Osteocyte (in vitro differentiated cells): ENCODE measurements at regions not wholly inside any gene's neighbourhood (a gene's known extent, or its start where the extent isn't known, plus 50 kb on each side); places are given as distances from the start of the nearest gene placed in this dataset.

ENCODE experiments used
- DNase-seq: peaks from one replicate; pipeline ENCODE4 v3.0.0; 2021; ENCODE audit warnings: mixed read lengths; ENCODE audit not compliant: unreplicated experiment; ENCODE audit errors: extremely low spot score
- H3K27ac Mint-ChIP-seq: one replicate; pipeline ENCODE4 v1.8.0; 2021; ENCODE audit warnings: mild to moderate bottlenecking, mixed read lengths; ENCODE audit not compliant: unreplicated experiment
- H3K27me3 Mint-ChIP-seq: one replicate; pipeline ENCODE4 v1.8.0; 2021; ENCODE audit warnings: mixed read lengths; ENCODE audit not compliant: unreplicated experiment
- H3K36me3 Mint-ChIP-seq: one replicate; pipeline ENCODE4 v1.8.0; 2021; ENCODE audit warnings: mixed read lengths; ENCODE audit not compliant: unreplicated experiment
- H3K4me1 Mint-ChIP-seq: one replicate; pipeline ENCODE4 v1.8.0; 2021; ENCODE audit warnings: mixed read lengths; ENCODE audit not compliant: unreplicated experiment
- H3K4me3 Mint-ChIP-seq: one replicate; pipeline ENCODE4 v1.8.0; 2021; ENCODE audit warnings: mild to moderate bottlenecking, moderate library complexity, mixed read lengths; ENCODE audit not compliant: unreplicated experiment
- H3K9me3 Mint-ChIP-seq: one replicate; pipeline ENCODE4 v1.8.0; 2021; ENCODE audit warnings: mixed read lengths; ENCODE audit not compliant: unreplicated experiment
- CTCF ChIP-seq: fragments of 200-600 bp; sonication (generic); IDR thresholded peaks from 2 replicates; pipeline ENCODE4 v1.5.0; 2021; ENCODE audit warnings: antibody characterized with exemption, mild to moderate bottlenecking, moderate library complexity

GRCh38 chr1:34591751-34592629 lies 162.9 kb upstream of the GJB5 start:
- H3K36me3 Mint-ChIP-seq = no peaks in the 10 kb centered on the region
- no peak overlapping the region for H3K27ac Mint-ChIP-seq
- no peaks in the 10 kb centered on the region for H3K4me1 Mint-ChIP-seq
- H3K9me3 Mint-ChIP-seq = no peaks in the 10 kb centered on the region
- no peaks in the 10 kb centered on the region for H3K27me3 Mint-ChIP-seq
- no peak overlapping the region for H3K4me3 Mint-ChIP-seq
- no peak for TF ChIP-seq CTCF
- no peak for DNase-seq

- no peak overlapping the region for H3K27ac Mint-ChIP-seq
- H3K9me3 Mint-ChIP-seq = no peaks in the 10 kb centered on the region
- peak; percentile 50 for TF ChIP-seq CTCF
- H3K4me1 Mint-ChIP-seq = no peaks in the 10 kb centered on the region
- no peak overlapping the region for H3K4me3 Mint-ChIP-seq
- H3K36me3 Mint-ChIP-seq = no peaks in the 10 kb centered on the region
- H3K27me3 Mint-ChIP-seq = no peaks in the 10 kb centered on the region
- no peak for DNase-seq
Observed at GRCh38 chr1:34597877-34598514, 156.9 kb upstream of the GJB5 start.

- no peaks in the 10 kb centered on the region for H3K36me3 Mint-ChIP-seq
- no peak for TF ChIP-seq CTCF
- H3K4me1 Mint-ChIP-seq = no peaks in the 10 kb centered on the region
- no peak for DNase-seq
- H3K27ac Mint-ChIP-seq = no peak overlapping the region
- H3K4me3 Mint-ChIP-seq = no peak overlapping the region
- H3K9me3 Mint-ChIP-seq = no peaks in the 10 kb centered on the region
- H3K27me3 Mint-ChIP-seq = no peaks in the 10 kb centered on the region
Observed at GRCh38 chr1:34602907-34603306, 151.9 kb upstream of the GJB5 start.

- Mint-ChIP-seq H3K4me3 (no peak overlapping the region), H3K36me3 (no peaks in the 10 kb centered on the region), H3K4me1 (no peaks in the 10 kb centered on the region), H3K27me3 (no peaks in the 10 kb centered on the region), H3K9me3 (no peaks in the 10 kb centered on the region), H3K27ac (no peak overlapping the region)
- TF ChIP-seq CTCF = no peak
- DNase-seq = no peak
Observed at GRCh38 chr1:34603594-34603993, 151.3 kb upstream of the GJB5 start.

- Mint-ChIP-seq H3K4me1 (no peaks in the 10 kb centered on the region), H3K27me3 (no peaks in the 10 kb centered on the region), H3K27ac (no peak overlapping the region), H3K9me3 (no peaks in the 10 kb centered on the region), H3K36me3 (no peaks in the 10 kb centered on the region), H3K4me3 (no peak overlapping the region)
- no peak for TF ChIP-seq CTCF
- DNase-seq = no peak
Observed at GRCh38 chr1:34606504-34606903, 148.3 kb upstream of the GJB5 start.
